Endodermal cell (in vitro differentiated cells): ENCODE measurements at regions not wholly inside any gene's neighbourhood (a gene's known extent, or its start where the extent isn't known, plus 50 kb on each side); places are given as distances from the start of the nearest gene placed in this dataset.

ENCODE experiments used
- DNase-seq: peaks from one replicate; pipeline ENCODE4 v3.0.0-alpha.2; 2017
- H3K27ac ChIP-seq: 2 replicates; pipeline ENCODE4 v1.5.1; 2013; ENCODE audit warnings: mild to moderate bottlenecking, low read depth, low read length, moderate library complexity
- H3K27me3 ChIP-seq: 2 replicates; pipeline ENCODE4 v1.6.1; 2013; ENCODE audit warnings: mild to moderate bottlenecking, low read length, moderate library complexity; ENCODE audit not compliant: insufficient read depth, control insufficient read depth, poor library complexity, severe bottlenecking
- H3K36me3 ChIP-seq: 2 replicates; pipeline ENCODE4 v1.7.0; 2013; ENCODE audit warnings: mild to moderate bottlenecking, low read length, moderate library complexity; ENCODE audit not compliant: control insufficient read depth, insufficient read depth
- H3K4me1 ChIP-seq: one replicate; pipeline ENCODE4 v1.7.0; 2013; ENCODE audit warnings: low read length; ENCODE audit not compliant: control insufficient read depth, insufficient read depth
- H3K4me3 ChIP-seq: 2 replicates; pipeline ENCODE4 v1.5.1; 2013; ENCODE audit warnings: mild to moderate bottlenecking, low read length, moderate library complexity
- H3K9ac ChIP-seq: 2 replicates; pipeline ENCODE4 v1.6.1; 2013; ENCODE audit warnings: mild to moderate bottlenecking, low read length, moderate library complexity; ENCODE audit not compliant: poor library complexity, severe bottlenecking; ENCODE audit errors: extremely low read depth
- H3K9me3 ChIP-seq: 2 replicates; pipeline ENCODE4 v1.6.1; 2013; ENCODE audit warnings: mild to moderate bottlenecking, low read length, moderate library complexity; ENCODE audit not compliant: control insufficient read depth
- H3K27ac Mint-ChIP-seq: 2 replicates; pipeline ENCODE4 v1.8.0; 2020; ENCODE audit warnings: mixed read lengths
- H3K27me3 Mint-ChIP-seq: 2 replicates; pipeline ENCODE4 v1.8.0; 2021; ENCODE audit warnings: mild to moderate bottlenecking, mixed read lengths; ENCODE audit not compliant: insufficient read depth
- H3K36me3 Mint-ChIP-seq: 2 replicates; pipeline ENCODE4 v1.8.0; 2020; ENCODE audit warnings: low read depth, mixed read lengths
- H3K4me1 Mint-ChIP-seq: 2 replicates; pipeline ENCODE4 v1.8.0; 2020; ENCODE audit warnings: mixed read lengths
- H3K4me3 Mint-ChIP-seq: 2 replicates; pipeline ENCODE4 v1.8.0; 2020; ENCODE audit warnings: mild to moderate bottlenecking, moderate library complexity, mixed read lengths
- H3K9me3 Mint-ChIP-seq: 2 replicates; pipeline ENCODE4 v1.8.0; 2020; ENCODE audit warnings: mild to moderate bottlenecking, mixed read lengths
- CTCF ChIP-seq: fragments of 200-600 bp; sonication (generic); conservative IDR thresholded peaks from 2 replicates; pipeline ENCODE4 v1.5.0; 2021; ENCODE audit warnings: antibody characterized with exemption, mild to moderate bottlenecking
- WGBS, 2 experiments: methylation state at CpG; one replicate each; pipeline versions ENCODE4 v1.1.5 to v1.1.7; 2013; ENCODE audit warnings: missing lambda C conversion rate in 2 of 2, mixed read lengths in 1 of 2; ENCODE audit not compliant: insufficient coverage in 1 of 2, insufficient read length in 1 of 2; 5-methylcytosine and 5-hydroxymethylcytosine counted together

- TF ChIP-seq CTCF, result no peak
- Histone ChIP-seq H3K4me1 (peaks cover 11% of the 10 kb centered on the region), H3K4me3 (no peak overlapping the region), H3K27me3 (no peaks in the 10 kb centered on the region), H3K27ac (no peak overlapping the region), H3K9me3 (no peaks in the 10 kb centered on the region), H3K9ac (no peak overlapping the region), H3K36me3 (no peaks in the 10 kb centered on the region)
- Mint-ChIP-seq H3K4me3 (no peak overlapping the region), H3K27ac (no peak overlapping the region), H3K9me3 (no peaks in the 10 kb centered on the region), H3K27me3 (no peaks in the 10 kb centered on the region), H3K4me1 (peaks cover 14% of the 10 kb centered on the region), H3K36me3 (no peaks in the 10 kb centered on the region)
- DNase-seq, result no peak
- WGBS, 2 experiments, result 93 to 100% methylated on average over 2 to 4 of the region's 4 CpGs
Observed at GRCh38 chr6:105807905-105808304, 278.2 kb upstream of the PRDM1 start.

GRCh38 chr6:105806486-105806920 is 279.6 kb upstream of the PRDM1 start:
- Histone ChIP-seq H3K4me1 (peaks cover 11% of the 10 kb centered on the region), H3K4me3 (no peak overlapping the region), H3K36me3 (no peaks in the 10 kb centered on the region), H3K9ac (no peak overlapping the region), H3K27me3 (no peaks in the 10 kb centered on the region), H3K27ac (no peak overlapping the region), H3K9me3 (no peaks in the 10 kb centered on the region)
- no peak overlapping the region for H3K27ac Mint-ChIP-seq
- no peaks in the 10 kb centered on the region for H3K36me3 Mint-ChIP-seq
- H3K9me3 Mint-ChIP-seq, result peaks cover 2% of the 10 kb centered on the region
- no peak for TF ChIP-seq CTCF
- no peak for DNase-seq
- no peak overlapping the region for H3K4me3 Mint-ChIP-seq
- WGBS, 2 experiments, result 94 to 100% methylated on average over 2 to 3 of the region's 3 CpGs
- H3K4me1 Mint-ChIP-seq, result peaks cover 14% of the 10 kb centered on the region
- H3K27me3 Mint-ChIP-seq, result no peaks in the 10 kb centered on the region

GRCh38 chr6:105805501-105806023 is 280.6 kb upstream of the PRDM1 start:
- Mint-ChIP-seq H3K27ac (no peak overlapping the region), H3K4me1 (peaks cover 10% of the 10 kb centered on the region), H3K4me3 (no peak overlapping the region), H3K9me3 (peaks cover 2% of the 10 kb centered on the region), H3K36me3 (no peaks in the 10 kb centered on the region), H3K27me3 (no peaks in the 10 kb centered on the region)
- Histone ChIP-seq H3K4me1 (peaks cover 10% of the 10 kb centered on the region), H3K4me3 (no peak overlapping the region), H3K36me3 (no peaks in the 10 kb centered on the region), H3K9ac (no peak overlapping the region), H3K27ac (no peak overlapping the region), H3K27me3 (no peaks in the 10 kb centered on the region), H3K9me3 (no peaks in the 10 kb centered on the region)
- 91 to 92% methylated on average over 2 of the region's 2 CpGs for WGBS, 2 experiments
- TF ChIP-seq CTCF, result no peak
- no peak for DNase-seq
